Pulmonary artery endothelial cell (primary cell): ENCODE measurements at regions not wholly inside any gene's neighbourhood (a gene's known extent, or its start where the extent isn't known, plus 50 kb on each side); places are given as distances from the start of the nearest gene placed in this dataset.
"Not testable (repeated sequence)": the region's sequence is repeated elsewhere in the genome, so short reads cannot be mapped to it uniquely, and the experiment has no call there.

Source experiments
- DNase-seq: peaks from one replicate; pipeline ENCODE4 v3.0.0-alpha.2; 2011; ENCODE audit warnings: low read depth, low spot score

- no peak for DNase-seq
Observed at GRCh38 chr5:92889140-92889539, 691.9 kb downstream of the NR2F1-AS1 start.

DNA sequence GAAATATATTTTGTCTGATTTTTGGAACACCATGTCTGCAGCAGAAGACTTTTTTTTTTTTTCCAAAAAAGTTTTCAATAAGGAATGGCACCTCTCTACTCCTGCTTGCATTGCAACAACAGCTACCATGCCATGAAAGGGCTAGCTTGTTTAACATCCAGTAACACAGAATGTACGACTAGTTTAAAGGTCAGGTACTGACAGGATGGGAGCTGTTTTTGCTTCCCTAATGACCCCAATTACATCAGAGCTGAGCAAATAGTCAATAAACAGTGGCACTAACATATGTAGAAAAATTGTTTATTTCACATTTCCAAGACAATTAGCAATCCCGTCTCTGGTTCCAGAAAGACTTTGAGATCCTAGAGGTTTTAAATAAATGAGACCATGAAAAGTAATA lies 693.8 kb downstream of the NR2F1-AS1 start:
- no peak for DNase-seq

DNA sequence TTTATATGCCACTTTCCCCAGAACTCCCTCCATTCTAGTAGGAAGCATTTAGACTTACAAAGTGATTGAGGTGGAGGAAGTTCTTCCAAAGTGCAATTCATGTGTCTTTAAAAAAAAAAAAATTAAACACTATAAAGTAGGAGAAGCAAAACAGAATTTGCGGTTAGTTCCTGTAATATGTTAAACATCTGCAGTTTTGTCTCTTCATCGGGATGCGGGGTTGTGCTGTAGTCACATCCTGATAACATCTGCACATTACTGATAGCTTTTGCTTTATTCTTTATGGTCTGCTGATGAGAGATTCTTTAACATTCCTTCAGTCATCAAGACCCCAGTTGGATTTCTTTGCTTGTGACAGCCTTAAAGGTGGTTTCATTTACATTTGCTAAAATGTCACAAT lies 694.3 kb downstream of the NR2F1-AS1 start:
- no peak for DNase-seq

- DNase-seq, result no peak
Observed at GRCh38 chr5:92885950-92886349, 695.1 kb downstream of the NR2F1-AS1 start.

DNA sequence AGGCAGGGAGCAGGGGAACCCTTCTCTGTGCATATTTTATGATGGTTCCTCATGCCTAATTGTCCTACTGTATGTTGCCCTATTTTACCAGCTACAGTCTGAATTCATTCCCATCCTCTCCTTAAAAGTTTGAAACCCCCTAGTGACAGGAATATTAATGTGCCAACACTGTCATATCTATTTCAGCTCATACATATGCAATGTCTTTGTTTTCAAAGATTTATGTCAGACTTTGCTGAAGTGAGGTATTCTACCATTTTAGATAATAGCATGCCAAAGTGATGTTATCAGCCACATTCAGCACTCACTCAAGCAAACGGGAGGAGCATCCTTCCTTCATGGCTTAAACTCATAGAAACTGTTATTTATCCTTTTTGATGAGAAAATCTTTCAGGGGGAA lies 696.5 kb downstream of the NR2F1-AS1 start:
- no peak for DNase-seq

DNA sequence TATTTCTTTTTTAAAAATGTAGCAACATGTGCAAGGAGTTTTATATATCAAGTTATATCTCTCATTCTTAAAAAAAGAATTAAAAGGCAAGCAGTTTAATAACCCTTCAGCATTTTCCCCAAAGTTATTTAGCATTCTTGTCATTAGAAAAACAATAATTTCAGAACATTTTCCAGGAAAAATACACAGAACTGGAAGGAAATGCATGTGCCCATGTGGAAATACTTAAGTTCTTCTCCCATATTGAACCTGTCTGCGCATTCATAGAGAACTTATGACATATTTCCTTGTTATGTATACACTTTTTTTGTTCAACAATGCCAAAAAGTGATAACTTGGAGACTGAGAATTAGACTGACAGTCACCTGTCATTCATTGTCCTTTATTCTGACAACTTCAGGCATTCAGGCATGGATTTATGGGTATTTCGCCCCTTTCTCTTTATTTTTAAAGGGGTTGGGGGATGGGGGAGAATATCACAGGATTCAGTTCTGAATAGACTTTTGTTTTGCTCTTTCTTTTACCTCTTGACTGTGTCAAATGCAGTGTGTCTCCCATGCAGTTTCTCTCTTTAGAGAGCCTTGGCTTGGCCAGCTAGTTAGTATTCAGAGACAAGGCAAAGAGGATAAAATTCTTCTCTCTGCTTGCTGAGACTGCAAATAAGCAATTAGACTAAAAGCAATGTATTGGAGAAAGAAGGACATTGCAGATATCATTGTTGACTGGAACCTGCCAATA lies 701.0 kb downstream of the NR2F1-AS1 start:
- no peak for DNase-seq

GRCh38 chr5:92874790-92875189 lies 706.2 kb downstream of the NR2F1-AS1 start:
- no peak for DNase-seq

DNA sequence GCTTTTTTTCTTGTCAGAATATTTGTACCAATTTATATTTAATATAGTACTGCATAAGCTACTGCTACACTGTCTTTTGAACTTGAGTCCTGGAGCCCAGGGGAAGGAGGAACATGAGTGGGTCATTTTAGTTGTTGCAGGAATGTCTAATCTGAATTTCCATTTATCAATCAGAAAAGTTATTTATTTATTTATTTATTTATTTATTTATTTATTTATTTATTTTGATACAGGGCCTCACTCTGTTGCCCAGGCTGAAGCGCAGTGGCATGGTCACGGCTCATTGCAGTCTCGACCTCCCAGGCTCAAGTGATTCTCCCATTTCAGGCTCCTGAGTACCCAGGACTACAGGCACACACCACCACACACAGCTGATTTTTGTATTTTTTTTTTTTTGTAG lies 712.6 kb downstream of the NR2F1-AS1 start:
- no peak for DNase-seq

DNA sequence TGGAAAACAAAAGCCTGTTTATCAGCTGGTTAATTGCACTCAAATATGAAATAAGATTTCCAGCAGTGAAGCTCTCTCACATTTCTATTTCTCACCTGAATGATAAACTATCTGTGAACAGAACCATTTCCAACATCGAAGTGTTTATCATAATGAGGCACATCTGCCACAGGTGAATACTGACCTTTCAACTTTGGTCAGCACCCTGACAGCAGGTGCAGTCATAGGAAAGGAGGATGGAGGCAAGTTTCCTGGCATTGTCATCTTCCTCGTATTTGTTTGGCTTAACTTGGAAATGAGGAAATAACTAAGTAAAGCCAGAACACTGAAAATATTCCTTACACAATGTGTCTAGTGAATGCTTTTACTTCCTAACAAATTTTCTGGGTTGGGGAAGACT lies 716.4 kb downstream of the NR2F1-AS1 start:
- DNase-seq, result no peak

DNA sequence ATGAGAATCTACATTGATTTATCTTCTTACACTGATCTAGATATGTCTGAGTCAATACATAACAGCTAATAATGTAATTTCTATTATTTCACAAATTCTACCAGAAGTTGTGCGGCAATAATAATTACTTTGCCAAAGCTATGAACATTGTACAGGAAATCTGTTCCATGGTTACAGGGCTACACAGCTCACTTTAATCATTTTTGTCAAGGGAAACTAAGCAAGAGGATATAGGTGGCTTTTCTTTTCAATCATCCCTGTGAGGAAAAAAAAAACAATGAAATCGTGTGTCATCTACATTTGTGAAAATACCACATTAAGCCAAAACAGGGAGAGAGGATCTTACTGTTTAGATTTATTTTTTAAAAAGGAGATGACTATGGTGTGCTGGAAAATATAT lies 717.4 kb downstream of the NR2F1-AS1 start:
- no peak for DNase-seq

DNA sequence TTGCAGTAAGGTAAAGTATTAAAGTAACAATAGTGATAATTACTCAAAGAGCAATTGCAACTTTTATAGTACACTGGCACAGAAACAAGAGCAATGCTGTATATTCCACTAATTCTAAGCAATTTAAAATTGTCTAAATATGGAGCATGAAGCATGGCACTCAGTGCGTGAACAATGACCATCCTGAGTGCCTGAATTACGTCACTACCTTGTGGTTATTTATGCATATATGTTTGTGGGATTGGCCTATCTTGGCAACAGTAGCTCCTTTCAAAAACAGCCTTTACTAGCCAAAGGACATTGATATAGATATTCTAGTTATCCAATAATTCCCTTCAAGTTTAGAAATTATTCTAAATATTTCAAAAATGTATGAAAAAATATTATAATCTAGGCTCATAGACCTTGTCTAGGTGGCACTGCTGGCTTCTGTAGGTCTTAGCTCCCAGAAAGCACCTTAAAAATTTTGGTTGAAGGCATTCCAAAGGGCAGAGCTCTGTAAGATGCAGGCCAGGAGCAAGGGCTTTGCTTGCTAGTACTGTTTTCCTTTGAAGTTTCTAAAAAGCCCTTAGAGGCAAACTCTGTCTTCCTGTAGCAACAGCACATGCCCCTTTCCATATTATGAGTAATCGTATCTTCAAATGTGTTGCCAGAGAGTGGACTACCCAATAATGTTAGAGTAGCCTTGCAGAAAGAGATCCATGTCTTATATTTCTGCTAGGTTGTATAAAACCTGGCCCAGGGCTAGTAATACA lies 719.3 kb downstream of the NR2F1-AS1 start:
- DNase-seq, result no peak

- DNase-seq, result no peak
Observed at GRCh38 chr5:92860061-92860460, 721.0 kb downstream of the NR2F1-AS1 start.

DNA sequence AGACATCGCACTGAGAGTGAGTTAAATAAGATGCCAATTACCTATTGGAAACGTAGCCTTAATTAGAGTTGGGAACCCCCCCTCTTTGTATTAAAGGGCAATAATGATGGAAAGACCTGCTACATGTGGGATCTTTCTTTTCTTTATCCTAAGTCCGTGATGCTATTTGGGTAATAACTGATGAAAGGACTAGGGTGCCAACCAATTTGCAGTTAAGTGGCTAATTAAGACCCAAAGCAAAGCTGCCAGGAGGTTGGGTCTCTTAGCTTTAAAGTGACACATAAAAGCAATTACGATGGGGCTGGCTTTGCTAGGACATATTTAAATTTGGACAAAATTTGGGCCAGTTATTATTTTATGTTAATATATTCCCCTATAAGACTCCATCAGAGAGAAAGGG lies 728.8 kb downstream of the NR2F1-AS1 start:
- DNase-seq, result no peak

GRCh38 chr5:92850886-92851285 lies 730.1 kb downstream of the NR2F1-AS1 start:
- no peak for DNase-seq

- no peak for DNase-seq
Observed at GRCh38 chr5:92849756-92850155, 731.3 kb downstream of the NR2F1-AS1 start.

GRCh38 chr5:92841604-92842155 lies 739.3 kb downstream of the NR2F1-AS1 start:
- no peak for DNase-seq

DNA sequence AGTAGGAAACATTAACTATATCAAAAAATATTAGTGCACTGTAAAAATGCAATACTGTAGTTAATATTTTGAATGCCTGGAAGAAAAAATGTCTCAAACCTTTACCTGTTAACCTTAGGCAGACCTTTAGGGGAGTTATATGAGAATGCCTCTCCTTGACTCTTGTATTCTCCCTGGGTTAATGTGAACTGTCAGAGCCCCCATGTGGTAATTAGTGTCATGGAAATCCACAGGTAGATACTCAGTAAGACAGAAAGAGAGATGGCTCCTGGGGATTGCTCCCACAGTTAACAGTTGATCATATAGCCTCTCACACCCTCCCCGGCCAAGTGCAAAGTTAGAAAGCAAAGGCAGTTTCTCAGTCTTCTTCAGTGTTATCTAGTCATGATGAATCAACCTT lies 742.8 kb downstream of the NR2F1-AS1 start:
- no peak for DNase-seq

DNA sequence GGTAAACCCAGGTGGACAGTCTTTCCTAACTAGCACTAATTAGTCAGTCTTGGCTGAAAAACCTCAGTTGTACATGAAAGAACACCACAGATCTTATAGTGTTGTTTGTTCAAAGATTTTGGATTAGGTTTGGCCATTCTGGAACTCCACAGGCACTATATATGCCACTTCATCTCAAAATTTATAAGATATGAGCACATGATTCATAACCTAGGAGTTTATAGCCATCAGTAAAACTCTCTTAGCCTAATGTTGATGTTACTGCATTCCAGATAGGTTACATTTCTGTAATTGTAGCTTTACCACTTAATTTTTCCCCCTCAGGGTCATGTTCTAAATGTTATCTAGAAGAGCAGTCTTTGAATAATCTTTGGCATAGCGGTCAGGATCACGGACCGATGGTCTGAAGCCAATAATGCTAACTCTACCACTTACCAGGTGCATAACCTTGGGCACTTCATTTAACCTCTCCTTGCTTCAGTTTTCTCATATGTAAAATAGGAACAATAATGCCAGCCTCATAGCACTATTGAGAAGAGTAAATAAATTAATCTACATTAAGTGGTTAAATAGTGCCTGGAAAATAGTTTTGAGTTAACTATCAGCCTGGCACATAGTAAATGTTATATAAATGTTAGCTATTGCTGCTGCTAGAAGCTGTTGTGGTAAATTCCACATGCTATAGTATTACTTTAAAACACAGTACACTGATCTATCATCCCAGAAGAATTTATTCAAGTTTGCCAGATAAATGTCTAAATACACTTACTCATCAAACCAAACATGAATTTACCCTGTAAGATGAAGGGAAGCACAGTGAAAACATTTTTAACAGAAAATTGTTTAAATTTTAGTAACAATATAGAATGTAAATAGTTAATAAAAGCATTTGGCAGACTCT lies 743.9 kb downstream of the NR2F1-AS1 start:
- no peak for DNase-seq

GRCh38 chr5:92835712-92836111 lies 745.3 kb downstream of the NR2F1-AS1 start:
- DNase-seq, result no peak

DNA sequence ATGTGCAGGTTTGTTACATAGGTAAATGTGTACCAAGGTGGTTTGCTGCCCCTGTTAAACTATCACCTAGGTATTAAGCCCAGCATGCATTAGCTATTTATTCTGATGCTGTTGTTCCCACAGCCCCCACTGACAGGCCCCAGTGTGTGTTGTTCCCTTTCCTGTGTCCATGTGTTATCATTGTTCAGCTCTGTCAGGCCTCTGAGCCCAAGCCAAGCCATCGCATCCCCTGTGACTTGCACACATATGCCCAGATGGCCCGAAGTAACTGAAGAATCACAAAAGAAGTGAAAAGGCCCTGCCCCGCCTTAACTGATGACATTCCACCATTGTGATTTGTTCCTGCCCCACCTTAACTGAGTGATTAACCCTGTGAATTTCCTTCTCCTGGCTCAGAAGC lies 757.5 kb downstream of the NR2F1-AS1 start:
- not testable (repeated sequence) for DNase-seq

DNA sequence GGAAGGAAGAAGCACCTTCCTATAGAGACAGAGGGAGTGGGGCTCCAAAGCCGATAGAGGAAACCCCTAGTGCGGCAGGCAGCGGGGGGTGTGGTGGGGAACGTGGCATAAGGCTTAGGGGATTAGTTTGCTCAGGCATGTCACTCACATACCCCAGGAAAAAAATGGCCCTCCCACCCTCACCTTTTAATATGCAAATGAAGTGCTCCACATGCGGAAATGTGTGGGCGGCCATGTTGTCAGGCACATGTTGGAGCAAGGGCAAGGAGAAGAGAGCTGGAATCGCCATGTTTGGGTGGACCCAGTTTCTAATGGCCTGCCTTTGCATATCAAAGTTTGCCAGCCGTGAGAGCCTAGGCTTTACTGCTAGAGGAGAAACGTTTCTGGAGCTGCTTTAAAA lies 758.8 kb downstream of the NR2F1-AS1 start:
- DNase-seq, result no peak
